HCT116 (cell line): ENCODE measurements at regions not wholly inside any gene's neighbourhood (a gene's known extent, or its start where the extent isn't known, plus 50 kb on each side); places are given as distances from the start of the nearest gene placed in this dataset.

Experiments
- ATAC-seq: fragments of 200-7000 bp; cut with Tn5 transposase; 2 replicates; pipeline ENCODE4 v1.9.1; 2020; ENCODE audit warnings: mild to moderate bottlenecking, moderate library complexity
- BruUV-seq: library from RNA; stranded (reverse); fragments of 400-500 nt; replicated peaks from 2 replicates; lab custom pipeline; 2021; lab: Mats Ljungman, UMichigan
- CTCF ChIA-PET: fragments of 300-600 bp; sonication (Branson Sonifier 250); formaldehyde crosslinking; loops from one replicate; lab custom pipeline; 2021; ENCODE audit warnings: antibody characterized with exemption; lab: Charles Lee
- POLR2A ChIA-PET: fragments of 300-600, 350-600 bp; sonication (Branson Sonifier 250); formaldehyde crosslinking; loops from one replicate; lab custom pipeline; 2021; ENCODE audit warnings: antibody characterized with exemption; lab: Charles Lee
- RAD21 ChIA-PET, 2 experiments: fragments of 300-600 bp; sonication (Branson Sonifier 250); formaldehyde crosslinking; loops; one replicate each; lab custom pipeline; 2023; ENCODE audit warnings: low total read pairs in 2 of 2; ENCODE audit not compliant: uncharacterized antibody in 2 of 2, unreplicated experiment in 2 of 2, low non-redundant PET in 1 of 2; lab: Charles Lee
- DNase-seq: peaks from one replicate; pipeline ENCODE4 v3.0.0-alpha.2; 2010; ENCODE audit warnings: low read depth, low spot score
- H2AFZ ChIP-seq: fragments of 200-600 bp; shearing (Covaris generic), sonication (generic); 2 replicates; pipeline ENCODE4 v1.6.1; 2017; ENCODE audit warnings: low read depth, mixed run types, mixed read lengths, antibody characterized with exemption, low read length; ENCODE audit not compliant: poor library complexity, severe bottlenecking
- H3K27ac ChIP-seq: 2 replicates; pipeline ENCODE4 v1.5.1; 2012; ENCODE audit warnings: low read depth, low read length
- H3K27me3 ChIP-seq: fragments of 200-600 bp; sonication (generic); 2 replicates; pipeline ENCODE4 v1.6.1; 2016; ENCODE audit warnings: mixed run types, low read length, mixed read lengths; ENCODE audit not compliant: insufficient read depth
- H3K36me3 ChIP-seq, 2 experiments: fragments of 200-500 bp in 1 of 2; fragments of 200-600 bp in 1 of 2; sonication (Bioruptor generic) in 1 of 2; sonication (generic) in 1 of 2; 2 replicates each; pipeline versions ENCODE4 v1.5.1 to v1.6.1; 2014 to 2016; ENCODE audit warnings: low read length in 2 of 2, inconsistent platforms in 1 of 2, mixed read lengths in 1 of 2, mixed run types in 1 of 2; ENCODE audit not compliant: insufficient read depth in 2 of 2, control insufficient read depth in 1 of 2
- H3K4me1 ChIP-seq, 2 experiments: fragments of 200-600 bp in 1 of 2; sonication (generic) in 1 of 2; 2 replicates each; pipeline versions ENCODE4 v1.5.1 to v1.6.1; 2012 to 2017; ENCODE audit warnings: low read length in 2 of 2, inconsistent platforms in 1 of 2, mild to moderate bottlenecking in 1 of 2, mixed read lengths in 1 of 2, mixed run types in 1 of 2, moderate library complexity in 1 of 2; ENCODE audit not compliant: insufficient read depth in 2 of 2, control insufficient read depth in 1 of 2
- H3K4me2 ChIP-seq: fragments of 200-600 bp; sonication (generic); 2 replicates; pipeline ENCODE4 v1.6.1; 2017; ENCODE audit warnings: mixed run types, low read length, mixed read lengths
- H3K4me3 ChIP-seq, 2 experiments: fragments of 200-600 bp in 1 of 2; sonication (generic) in 1 of 2; replicated peaks in 1 of 2; 2 replicates each; pipeline ENCODE4 v1.5.1; 2011 to 2016; ENCODE audit warnings: low read length in 2 of 2, control low read depth in 1 of 2, low read depth in 1 of 2, mild to moderate bottlenecking in 1 of 2, mixed read lengths in 1 of 2, mixed run types in 1 of 2
- H3K79me2 ChIP-seq: fragments of 200-600 bp; sonication (generic); 2 replicates; pipeline ENCODE4 v1.6.1; 2017; ENCODE audit warnings: mild to moderate bottlenecking, mixed run types, low read length, moderate library complexity, mixed read lengths; ENCODE audit not compliant: insufficient read depth
- H3K9ac ChIP-seq: fragments of 200-600 bp; sonication (generic); 2 replicates; pipeline ENCODE4 v1.6.1; 2016; ENCODE audit warnings: low read length, mixed read lengths
- H3K9me2 ChIP-seq: fragments of 200-600 bp; sonication (generic), shearing (Covaris generic); 2 replicates; pipeline ENCODE4 v1.6.1; 2017; ENCODE audit warnings: mixed run types, mild to moderate bottlenecking, moderate library complexity; ENCODE audit not compliant: insufficient read depth
- H3K9me3 ChIP-seq, 2 experiments: fragments of 200-500 bp in 1 of 2; fragments of 200-600 bp in 1 of 2; sonication (Bioruptor generic) in 1 of 2; sonication (generic) in 1 of 2; 2 replicates each; pipeline ENCODE4 v1.6.1; 2014 to 2017; ENCODE audit warnings: low read length in 2 of 2, mixed read lengths in 2 of 2, inconsistent platforms in 1 of 2, low read depth in 1 of 2, mild to moderate bottlenecking in 1 of 2, mixed run types in 1 of 2, moderate library complexity in 1 of 2; ENCODE audit not compliant: control insufficient read depth in 1 of 2, insufficient read depth in 1 of 2
- H4K20me1 ChIP-seq: fragments of 200-600 bp; sonication (generic), shearing (Covaris generic); 2 replicates; pipeline ENCODE4 v1.6.1; 2017; ENCODE audit warnings: mixed run types, mild to moderate bottlenecking, moderate library complexity; ENCODE audit not compliant: insufficient read depth
- EZH2 ChIP-seq: fragments of 200-600 bp; sonication (generic); IDR thresholded peaks from 2 replicates; pipeline ENCODE4 v1.6.1; 2017; ENCODE audit warnings: antibody characterized with exemption, mixed run types
- intact Hi-C: fragments of 100-400 bp; cut with micrococcal nuclease; formaldehyde crosslinking; loops from 2 replicates; pipeline ENCODE4 v1.10.0; 2022
- TF ChIP-seq, protein P1 (sequence below): IDR thresholded peaks from 2 replicates; pipeline ENCODE4 v1.6.1; 2012; ENCODE audit warnings: low read depth
- TF ChIP-seq, protein P2 (sequence below): IDR thresholded peaks from 2 replicates; pipeline ENCODE4 v1.6.1; 2012

DNA sequence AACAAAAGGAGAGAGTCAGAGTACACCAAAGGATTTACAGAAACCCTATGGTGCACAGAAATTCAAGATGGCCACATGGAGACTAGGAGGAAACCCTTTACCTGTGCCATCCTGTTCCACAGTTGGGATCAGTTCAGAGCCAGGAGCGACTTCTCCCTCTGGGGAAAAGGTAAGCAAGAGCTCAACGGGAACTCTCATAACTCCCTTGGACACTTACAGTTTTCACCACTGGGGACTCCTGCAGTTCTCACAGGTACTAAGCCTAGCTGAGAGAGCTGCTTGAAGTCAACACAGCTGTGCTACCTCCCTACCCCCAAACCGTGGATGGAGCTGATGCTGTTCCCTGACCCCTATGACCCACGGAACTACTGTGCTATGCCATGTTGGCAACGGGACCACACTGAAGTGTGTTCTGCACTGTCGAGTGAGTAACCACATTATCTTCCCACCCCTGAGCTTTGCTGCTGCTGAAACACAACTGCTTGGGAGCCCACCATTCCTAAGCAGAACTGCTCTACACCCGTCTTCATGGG, 606.8 kb downstream of the GBE1 start (continued):
- TF ChIP-seq, protein P1, sequence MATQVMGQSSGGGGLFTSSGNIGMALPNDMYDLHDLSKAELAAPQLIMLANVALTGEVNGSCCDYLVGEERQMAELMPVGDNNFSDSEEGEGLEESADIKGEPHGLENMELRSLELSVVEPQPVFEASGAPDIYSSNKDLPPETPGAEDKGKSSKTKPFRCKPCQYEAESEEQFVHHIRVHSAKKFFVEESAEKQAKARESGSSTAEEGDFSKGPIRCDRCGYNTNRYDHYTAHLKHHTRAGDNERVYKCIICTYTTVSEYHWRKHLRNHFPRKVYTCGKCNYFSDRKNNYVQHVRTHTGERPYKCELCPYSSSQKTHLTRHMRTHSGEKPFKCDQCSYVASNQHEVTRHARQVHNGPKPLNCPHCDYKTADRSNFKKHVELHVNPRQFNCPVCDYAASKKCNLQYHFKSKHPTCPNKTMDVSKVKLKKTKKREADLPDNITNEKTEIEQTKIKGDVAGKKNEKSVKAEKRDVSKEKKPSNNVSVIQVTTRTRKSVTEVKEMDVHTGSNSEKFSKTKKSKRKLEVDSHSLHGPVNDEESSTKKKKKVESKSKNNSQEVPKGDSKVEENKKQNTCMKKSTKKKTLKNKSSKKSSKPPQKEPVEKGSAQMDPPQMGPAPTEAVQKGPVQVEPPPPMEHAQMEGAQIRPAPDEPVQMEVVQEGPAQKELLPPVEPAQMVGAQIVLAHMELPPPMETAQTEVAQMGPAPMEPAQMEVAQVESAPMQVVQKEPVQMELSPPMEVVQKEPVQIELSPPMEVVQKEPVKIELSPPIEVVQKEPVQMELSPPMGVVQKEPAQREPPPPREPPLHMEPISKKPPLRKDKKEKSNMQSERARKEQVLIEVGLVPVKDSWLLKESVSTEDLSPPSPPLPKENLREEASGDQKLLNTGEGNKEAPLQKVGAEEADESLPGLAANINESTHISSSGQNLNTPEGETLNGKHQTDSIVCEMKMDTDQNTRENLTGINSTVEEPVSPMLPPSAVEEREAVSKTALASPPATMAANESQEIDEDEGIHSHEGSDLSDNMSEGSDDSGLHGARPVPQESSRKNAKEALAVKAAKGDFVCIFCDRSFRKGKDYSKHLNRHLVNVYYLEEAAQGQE = no peak

DNA sequence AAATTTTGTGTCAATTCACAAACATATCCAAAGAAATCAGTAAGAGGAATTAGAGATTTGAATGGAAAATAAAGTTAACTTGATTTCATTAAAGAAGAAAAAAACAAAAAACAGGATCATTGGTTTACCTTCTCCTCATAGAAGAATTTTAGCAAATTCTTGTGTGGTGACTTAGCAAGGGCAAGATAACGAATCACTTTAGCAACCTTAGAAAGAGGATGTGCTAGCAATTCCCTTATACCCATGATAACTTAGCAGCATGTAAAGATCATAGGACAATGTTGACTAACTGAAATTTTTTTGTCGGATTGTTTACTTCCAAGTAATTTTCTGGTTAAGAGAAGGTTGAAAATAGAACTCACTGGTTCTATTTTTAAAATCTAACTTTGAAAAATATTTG, 609.3 kb downstream of the GBE1 start:
- ATAC-seq (no peak), DNase-seq (no peak)
- H3K9me3 ChIP-seq = peaks cover 0 to 17% of the 10 kb centered on the region in 2 experiments; a peak in 2 of 4 replicates
- no peaks in the 10 kb centered on the region for H3K27me3 ChIP-seq
- no peaks in the 10 kb centered on the region for H3K9me2 ChIP-seq
- no peak for TF ChIP-seq EZH2
- TF ChIP-seq, protein P2, sequence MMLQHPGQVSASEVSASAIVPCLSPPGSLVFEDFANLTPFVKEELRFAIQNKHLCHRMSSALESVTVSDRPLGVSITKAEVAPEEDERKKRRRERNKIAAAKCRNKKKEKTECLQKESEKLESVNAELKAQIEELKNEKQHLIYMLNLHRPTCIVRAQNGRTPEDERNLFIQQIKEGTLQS = no peak
- H3K4me3 ChIP-seq = no peak overlapping the region
- H3K79me2 ChIP-seq = no peaks in the 10 kb centered on the region
- no peak overlapping the region for H2AFZ ChIP-seq
- H3K4me2 ChIP-seq = no peak overlapping the region
- intact Hi-C loops = no loop called here
- H3K9ac ChIP-seq = no peak overlapping the region
- no peaks in the 10 kb centered on the region for H3K36me3 ChIP-seq
- no peak overlapping the region for H3K27ac ChIP-seq
- H3K4me1 ChIP-seq = no peaks in the 10 kb centered on the region
- ChIA-PET POLR2A (no interaction called here), CTCF (no interaction called here), RAD21 (no interaction called here)
- no peaks in the 10 kb centered on the region for H4K20me1 ChIP-seq
- BruUV-seq = no TSS peak
